RWPE2 (cell line): ENCODE measurements at regions not wholly inside any gene's neighbourhood (a gene's known extent, or its start where the extent isn't known, plus 50 kb on each side); places are given as distances from the start of the nearest gene placed in this dataset.

ENCODE experiments used
- ATAC-seq: fragments of 200-7000 bp; cut with Tn5 transposase; 3 replicates; pipeline ENCODE4 v1.9.1; 2021; ENCODE audit warnings: low read depth
- DNase-seq: peaks from one replicate; pipeline ENCODE4 v3.0.0-alpha.2; 2020; ENCODE audit warnings: low spot score
- H3K27ac ChIP-seq: fragments of 450-650 bp; 2 replicates; pipeline ENCODE4 v1.5.1; 2017; ENCODE audit warnings: mild to moderate bottlenecking; ENCODE audit not compliant: poor library complexity, severe bottlenecking
- H3K27me3 ChIP-seq: fragments of 250-450 bp; sonication (Bioruptor Pico); 2 replicates; pipeline ENCODE4 v1.5.1; 2021; ENCODE audit warnings: mild to moderate bottlenecking, moderate library complexity; ENCODE audit not compliant: insufficient read depth, poor library complexity, severe bottlenecking
- H3K36me3 ChIP-seq: fragments of 250-450 bp; sonication (Bioruptor Pico); 2 replicates; pipeline ENCODE4 v1.5.1; 2020; ENCODE audit warnings: low read depth, mild to moderate bottlenecking, moderate library complexity
- H3K4me1 ChIP-seq: fragments of 250-450 bp; sonication (Bioruptor Pico); 2 replicates; pipeline ENCODE4 v1.5.1; 2021; ENCODE audit warnings: mild to moderate bottlenecking, moderate library complexity; ENCODE audit not compliant: insufficient read depth, poor library complexity, severe bottlenecking
- H3K4me3 ChIP-seq: fragments of 250-450 bp; sonication (Bioruptor Pico); 2 replicates; pipeline ENCODE4 v1.5.1; 2021; ENCODE audit warnings: mild to moderate bottlenecking, moderate library complexity; ENCODE audit not compliant: severe bottlenecking
- H3K9me3 ChIP-seq: fragments of 250-450 bp; sonication (Bioruptor Pico); 2 replicates; pipeline ENCODE4 v1.5.1; 2021; ENCODE audit warnings: mild to moderate bottlenecking, moderate library complexity; ENCODE audit not compliant: severe bottlenecking
- CTCF ChIP-seq: fragments of 450-650 bp; IDR thresholded peaks from one replicate; pipeline ENCODE4 v1.5.1; 2017; ENCODE audit warnings: mild to moderate bottlenecking, moderate library complexity; ENCODE audit not compliant: poor library complexity, severe bottlenecking

DNA sequence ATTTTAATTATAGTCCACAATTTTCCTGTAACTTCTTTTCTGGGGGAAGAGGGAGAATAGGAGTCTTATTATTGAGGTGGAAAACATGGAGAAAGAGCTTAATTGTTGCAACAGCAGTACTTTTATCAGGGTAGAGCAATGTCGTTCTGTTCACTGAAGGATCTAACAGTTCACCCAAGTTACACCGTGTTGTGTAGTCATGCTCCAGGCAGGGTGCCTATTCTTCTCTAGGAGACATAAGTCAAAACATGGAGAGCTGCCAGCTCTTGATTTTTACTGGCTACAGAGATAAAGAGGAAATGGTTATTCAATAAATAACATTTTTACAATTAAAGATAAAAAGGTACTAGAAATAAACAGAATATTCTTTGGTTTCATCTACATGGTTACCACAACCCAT, 594.3 kb upstream of the NETO1 start:
- TF ChIP-seq CTCF: no peak

GRCh38 chr18:73461780-73462059, 593.9 kb upstream of the NETO1 start:
- no peak for TF ChIP-seq CTCF
- no peaks in the 10 kb centered on the region for H3K36me3 ChIP-seq
- ATAC-seq: no peak
- H3K27me3 ChIP-seq: no peaks in the 10 kb centered on the region
- H3K4me1 ChIP-seq: no peaks in the 10 kb centered on the region
- H3K27ac ChIP-seq: no peak overlapping the region
- no peaks in the 10 kb centered on the region for H3K9me3 ChIP-seq
- no peak overlapping the region for H3K4me3 ChIP-seq
- no peak for DNase-seq

More for the DNA sequence above, 594.3 kb upstream of the NETO1 start:
- Histone ChIP-seq H3K4me3 (no peak overlapping the region), H3K9me3 (no peaks in the 10 kb centered on the region), H3K27me3 (no peaks in the 10 kb centered on the region), H3K36me3 (no peaks in the 10 kb centered on the region), H3K27ac (no peak overlapping the region), H3K4me1 (no peaks in the 10 kb centered on the region)
- no peak for ATAC-seq
- DNase-seq: no peak

DNA sequence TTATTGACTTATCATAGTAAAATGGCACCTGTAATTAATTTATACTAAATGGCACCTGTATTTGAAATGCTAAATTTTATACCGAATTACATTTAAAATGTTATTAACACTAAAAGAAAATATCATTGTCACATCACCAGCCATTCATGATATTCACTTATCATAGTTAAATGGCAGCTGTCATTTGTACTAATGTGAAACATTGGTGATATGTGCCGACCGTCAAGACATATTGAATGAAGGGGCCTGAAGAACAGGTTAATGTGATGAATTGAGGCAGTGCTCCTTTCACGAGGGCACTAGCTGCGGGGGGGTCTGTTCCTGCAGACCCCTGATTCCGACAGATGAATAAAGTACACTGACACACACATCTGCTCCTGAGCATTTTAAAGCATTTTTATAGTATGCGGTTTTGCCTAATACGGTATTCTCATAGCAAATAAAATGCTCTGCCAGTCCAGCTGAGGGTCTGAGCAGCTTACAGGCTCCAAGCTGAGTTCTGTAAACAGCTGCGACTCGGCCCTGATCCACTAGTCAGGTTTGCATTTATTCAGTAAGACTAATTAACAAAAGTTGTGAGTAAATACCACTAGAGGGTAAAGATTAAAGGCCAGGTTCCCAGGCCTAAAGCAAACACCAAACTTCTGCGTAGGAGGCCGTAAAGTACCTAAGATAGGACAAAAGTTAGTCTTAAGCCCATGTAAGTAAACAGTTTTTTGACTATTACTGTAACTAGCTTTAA, 593.4 kb upstream of the NETO1 start:
- Histone ChIP-seq H3K9me3 (no peaks in the 10 kb centered on the region), H3K27me3 (no peaks in the 10 kb centered on the region), H3K27ac (no peak overlapping the region), H3K36me3 (no peaks in the 10 kb centered on the region), H3K4me1 (no peaks in the 10 kb centered on the region), H3K4me3 (no peak overlapping the region)
- DNase-seq: no peak
- ATAC-seq: no peak
- TF ChIP-seq CTCF: no peak

- no peak for TF ChIP-seq CTCF
- ATAC-seq: no peak
- no peaks in the 10 kb centered on the region for H3K9me3 ChIP-seq
- H3K36me3 ChIP-seq: no peaks in the 10 kb centered on the region
- no peak overlapping the region for H3K27ac ChIP-seq
- DNase-seq: no peak
- no peaks in the 10 kb centered on the region for H3K4me1 ChIP-seq
- no peak overlapping the region for H3K4me3 ChIP-seq
- H3K27me3 ChIP-seq: no peaks in the 10 kb centered on the region
Measured at GRCh38 chr18:73458186-73458964, 590.6 kb upstream of the NETO1 start.

DNA sequence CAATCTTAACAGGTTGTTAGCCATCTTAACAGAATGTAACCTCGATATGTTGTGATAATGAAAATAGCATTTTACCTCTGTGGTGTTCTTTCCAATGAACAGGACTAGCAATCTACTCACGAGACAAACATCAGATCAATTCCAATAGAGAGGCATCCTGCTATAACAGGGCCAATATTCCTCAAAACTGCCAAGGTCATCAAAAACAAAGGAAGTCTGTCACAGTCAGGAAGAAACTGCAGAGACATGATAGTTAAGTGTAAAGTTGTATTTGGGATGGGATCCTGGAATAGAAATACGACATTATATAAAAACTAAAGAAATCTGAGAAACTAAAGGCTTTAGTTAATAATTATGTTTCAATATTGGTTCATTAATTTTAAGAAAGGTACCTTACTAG, 588.9 kb upstream of the NETO1 start:
- no peak for TF ChIP-seq CTCF
- no peak for DNase-seq

More for the DNA sequence above, 588.9 kb upstream of the NETO1 start:
- Histone ChIP-seq H3K9me3 (no peaks in the 10 kb centered on the region), H3K27ac (no peak overlapping the region), H3K4me1 (no peaks in the 10 kb centered on the region), H3K4me3 (no peak overlapping the region), H3K36me3 (no peaks in the 10 kb centered on the region), H3K27me3 (no peaks in the 10 kb centered on the region)
- ATAC-seq: no peak
